AG09319 (cell line): ENCODE measurements at regions not wholly inside any gene's neighbourhood (a gene's known extent, or its start where the extent isn't known, plus 50 kb on each side); places are given as distances from the start of the nearest gene placed in this dataset.
"Not testable (repeated sequence)": the region's sequence is repeated elsewhere in the genome, so short reads cannot be mapped to it uniquely, and the experiment has no call there.

Experiments used
- DNase-seq: peaks from one replicate; pipeline ENCODE4 v3.0.0-alpha.2; 2010; ENCODE audit warnings: low read depth; ENCODE audit errors: extremely low read depth
- CTCF ChIP-seq: IDR thresholded peaks from 2 replicates; pipeline ENCODE4 v1.5.1; 2011; ENCODE audit warnings: low read depth, mild to moderate bottlenecking, inconsistent platforms, low read length, moderate library complexity

GRCh38 chr5:162591724-162592123 lies 524.2 kb downstream of the GABRG2 start:
- TF ChIP-seq CTCF, result no peak
- no peak for DNase-seq

- DNase-seq, result no peak
- TF ChIP-seq CTCF, result no peak
Measured at GRCh38 chr5:162593881-162594280, 526.3 kb downstream of the GABRG2 start.

GRCh38 chr5:162603443-162604070 lies 536.0 kb downstream of the GABRG2 start:
- no peak for DNase-seq
- TF ChIP-seq CTCF, result no peak

GRCh38 chr5:162607879-162608278 lies 540.3 kb downstream of the GABRG2 start:
- TF ChIP-seq CTCF, result no peak
- no peak for DNase-seq

- not testable (repeated sequence) for DNase-seq
Measured at GRCh38 chr5:162621726-162622263, 554.2 kb downstream of the GABRG2 start.

GRCh38 chr5:162624110-162624509 lies 556.5 kb downstream of the GABRG2 start:
- TF ChIP-seq CTCF, result no peak
- DNase-seq, result no peak

- TF ChIP-seq CTCF, result no peak
- no peak for DNase-seq
Measured at GRCh38 chr5:162637481-162637880, 569.9 kb downstream of the GABRG2 start.

- no peak for DNase-seq
- TF ChIP-seq CTCF, result no peak
Measured at GRCh38 chr5:162638849-162639248, 571.3 kb downstream of the GABRG2 start.
